H9 (cell line): ENCODE measurements at regions not wholly inside any gene's neighbourhood (a gene's known extent, or its start where the extent isn't known, plus 50 kb on each side); places are given as distances from the start of the nearest gene placed in this dataset.

Source experiments
- DNase-seq: peaks from one replicate; pipeline ENCODE4 v3.0.0-alpha.2; 2017
- H2AFZ ChIP-seq: one replicate; pipeline ENCODE4 v1.6.1; 2013; ENCODE audit warnings: mild to moderate bottlenecking, low read length, control low read depth, moderate library complexity
- H2AK5ac ChIP-seq: 2 replicates; pipeline ENCODE4 v1.6.1; 2013; ENCODE audit warnings: low read length, control low read depth, mixed read lengths; ENCODE audit not compliant: insufficient read length
- H2BK120ac ChIP-seq: one replicate; pipeline ENCODE4 v1.6.1; 2013; ENCODE audit warnings: low read depth, mild to moderate bottlenecking, low read length, control low read depth, inconsistent platforms; ENCODE audit not compliant: poor library complexity, severe bottlenecking
- H2BK12ac ChIP-seq: 2 replicates; pipeline ENCODE4 v1.6.1; 2013; ENCODE audit warnings: low read length, control low read depth, mixed read lengths, low read depth; ENCODE audit not compliant: insufficient read length
- H2BK15ac ChIP-seq: 2 replicates; pipeline ENCODE4 v1.6.1; 2013; ENCODE audit warnings: low read depth, low read length, control low read depth
- H2BK20ac ChIP-seq: one replicate; pipeline ENCODE4 v1.6.1; 2013; ENCODE audit warnings: low read depth, mild to moderate bottlenecking, low read length, control low read depth, inconsistent platforms; ENCODE audit not compliant: poor library complexity, severe bottlenecking
- H2BK5ac ChIP-seq: 2 replicates; pipeline ENCODE4 v1.6.1; 2013; ENCODE audit warnings: low read length, control low read depth, mixed read lengths; ENCODE audit not compliant: insufficient read length
- H3K14ac ChIP-seq: 2 replicates; pipeline ENCODE4 v1.6.1; 2013; ENCODE audit warnings: low read length, control low read depth; ENCODE audit not compliant: insufficient read depth
- H3K18ac ChIP-seq: 2 replicates; pipeline ENCODE4 v1.6.1; 2013; ENCODE audit warnings: low read depth, mild to moderate bottlenecking, mixed read lengths, low read length, control low read depth; ENCODE audit not compliant: insufficient read length
- H3K23ac ChIP-seq: 2 replicates; pipeline ENCODE4 v1.6.1; 2013; ENCODE audit warnings: low read length, control low read depth, mixed read lengths, low read depth; ENCODE audit not compliant: insufficient read length
- H3K23me2 ChIP-seq: 2 replicates; pipeline ENCODE4 v1.6.1; 2013; ENCODE audit warnings: low read depth, mild to moderate bottlenecking, mixed read lengths, low read length, control low read depth; ENCODE audit not compliant: insufficient read length, poor library complexity, severe bottlenecking
- H3K27ac ChIP-seq: 2 replicates; pipeline ENCODE4 v1.5.1; 2013; ENCODE audit warnings: low read length, control low read depth, mixed read lengths, low read depth; ENCODE audit not compliant: insufficient read length
- H3K27me3 ChIP-seq: 2 replicates; pipeline ENCODE4 v1.6.1; 2013; ENCODE audit warnings: low read length, control low read depth, inconsistent platforms; ENCODE audit not compliant: insufficient read depth
- H3K4ac ChIP-seq: 2 replicates; pipeline ENCODE4 v1.6.1; 2013; ENCODE audit warnings: low read depth, mild to moderate bottlenecking, control low read depth, inconsistent platforms, low read length, moderate library complexity
- H3K4me1 ChIP-seq: 2 replicates; pipeline ENCODE4 v1.6.1; 2013; ENCODE audit warnings: low read length, control low read depth, inconsistent platforms; ENCODE audit not compliant: insufficient read depth
- H3K4me2 ChIP-seq: 2 replicates; pipeline ENCODE4 v1.6.1; 2013; ENCODE audit warnings: low read length, control low read depth, mixed read lengths; ENCODE audit not compliant: insufficient read length, insufficient read depth
- H3K56ac ChIP-seq: 2 replicates; pipeline ENCODE4 v1.6.1; 2013; ENCODE audit warnings: low read depth, mild to moderate bottlenecking, mixed read lengths, low read length, control low read depth; ENCODE audit not compliant: insufficient read length
- H3K79me1 ChIP-seq: 2 replicates; pipeline ENCODE4 v1.6.1; 2013; ENCODE audit warnings: low read depth, mild to moderate bottlenecking, moderate library complexity, low read length, control low read depth, inconsistent platforms; ENCODE audit not compliant: insufficient read depth, poor library complexity, severe bottlenecking
- H3K79me2 ChIP-seq: 2 replicates; pipeline ENCODE4 v1.6.1; 2013; ENCODE audit warnings: low read length, control low read depth, inconsistent platforms; ENCODE audit not compliant: insufficient read depth
- H3K9ac ChIP-seq: 2 replicates; pipeline ENCODE4 v1.6.1; 2013; ENCODE audit warnings: low read length, control low read depth, mixed read lengths; ENCODE audit not compliant: insufficient read length; ENCODE audit errors: extremely low read depth
- H3K9me3 ChIP-seq: one replicate; pipeline ENCODE4 v1.6.1; 2013; ENCODE audit warnings: low read depth, low read length, inconsistent platforms; ENCODE audit not compliant: control insufficient read depth
- H3T11ph ChIP-seq: one replicate; pipeline ENCODE4 v1.6.1; 2013; ENCODE audit warnings: mild to moderate bottlenecking, low read length, control low read depth, inconsistent platforms
- H4K20me1 ChIP-seq: one replicate; pipeline ENCODE4 v1.6.1; 2013; ENCODE audit not compliant: control insufficient read depth, insufficient read length, insufficient read depth
- H4K5ac ChIP-seq: 2 replicates; pipeline ENCODE4 v1.6.1; 2013; ENCODE audit warnings: low read depth, mild to moderate bottlenecking, mixed read lengths, low read length, control low read depth; ENCODE audit not compliant: insufficient read length
- H4K8ac ChIP-seq: replicated peaks from 2 replicates; pipeline ENCODE4 v1.6.1; 2013; ENCODE audit warnings: low read length, control low read depth, mixed read lengths, low read depth; ENCODE audit not compliant: insufficient read length
- H4K91ac ChIP-seq: 2 replicates; pipeline ENCODE4 v1.6.1; 2013; ENCODE audit warnings: low read depth, mild to moderate bottlenecking, moderate library complexity, mixed read lengths, low read length, control low read depth; ENCODE audit not compliant: insufficient read length
- H3K27ac Mint-ChIP-seq, 3 experiments: 2 replicates in 2 of 3; 3 replicates in 1 of 3; pipeline ENCODE4 v1.8.0; 2020 to 2021; ENCODE audit warnings: mixed read lengths in 3 of 3, mild to moderate bottlenecking in 1 of 3, moderate library complexity in 1 of 3
- H3K27me3 Mint-ChIP-seq: 2 replicates; pipeline ENCODE4 v1.8.0; 2021; ENCODE audit warnings: low read depth, mild to moderate bottlenecking, moderate library complexity, mixed read lengths
- H3K36me3 Mint-ChIP-seq, 3 experiments: 2 replicates in 2 of 3; 3 replicates in 1 of 3; pipeline ENCODE4 v1.8.0; 2020 to 2021; ENCODE audit warnings: low read depth in 3 of 3, mixed read lengths in 3 of 3; ENCODE audit not compliant: insufficient read depth in 1 of 3
- H3K4me1 Mint-ChIP-seq, 2 experiments: 2 replicates each; pipeline ENCODE4 v1.8.0; 2020; ENCODE audit warnings: mixed read lengths in 2 of 2
- H3K4me3 Mint-ChIP-seq, 2 experiments: 2 replicates in 1 of 2; 3 replicates in 1 of 2; pipeline ENCODE4 v1.8.0; 2020 to 2021; ENCODE audit warnings: mild to moderate bottlenecking in 2 of 2, mixed read lengths in 2 of 2, moderate library complexity in 1 of 2
- H3K9me3 Mint-ChIP-seq, 2 experiments: 2 replicates in 1 of 2; 3 replicates in 1 of 2; pipeline ENCODE4 v1.8.0; 2020; ENCODE audit warnings: mild to moderate bottlenecking in 2 of 2, mixed read lengths in 2 of 2, moderate library complexity in 1 of 2
- CTCF ChIP-seq: fragments of 200-600 bp; sonication (generic); conservative IDR thresholded peaks from 3 replicates; pipeline ENCODE4 v1.8.0; 2021; ENCODE audit warnings: antibody characterized with exemption, mild to moderate bottlenecking
- WGBS: extraction: QIAGEN DNeasy Blood & Tissue Kit; methylation state at CpG from one replicate; pipeline ENCODE4 v1.1.7; 2013; ENCODE audit warnings: missing lambda C conversion rate, low lambda C conversion rate, mixed read lengths; ENCODE audit not compliant: insufficient read length; ENCODE audit errors: extremely low coverage; 5-methylcytosine and 5-hydroxymethylcytosine counted together

- H3K27me3 ChIP-seq = no peaks in the 10 kb centered on the region
Observed at GRCh38 chr2:175308005-175308404, 126.5 kb upstream of the ATP5MC3 start.

More at GRCh38 chr2:175308005-175308404, 126.5 kb upstream of the ATP5MC3 start:
- no peaks in the 10 kb centered on the region for H4K20me1 ChIP-seq
- no peaks in the 10 kb centered on the region for H3K4me1 ChIP-seq
- H3K27ac Mint-ChIP-seq = no peak overlapping the region
- H3K23ac ChIP-seq = no peak overlapping the region
- H3K4ac ChIP-seq = no peak overlapping the region
- H3K79me2 ChIP-seq = no peaks in the 10 kb centered on the region
- H4K91ac ChIP-seq = no peak overlapping the region
- no peak overlapping the region for H4K8ac ChIP-seq
- no peak overlapping the region for H3K27ac ChIP-seq
- H3K56ac ChIP-seq = no peak overlapping the region
- H3T11ph ChIP-seq = no peak overlapping the region
- WGBS = no CpG with 5 or more reads among the region's 4 CpGs
- H2BK12ac ChIP-seq = no peak overlapping the region
- no peaks in the 10 kb centered on the region for H3K36me3 Mint-ChIP-seq
- no peak for TF ChIP-seq CTCF
- no peak overlapping the region for H3K18ac ChIP-seq
- H2BK120ac ChIP-seq = no peak overlapping the region
- H3K4me3 Mint-ChIP-seq = no peak overlapping the region
- H2BK20ac ChIP-seq = no peak overlapping the region
- no peak overlapping the region for H2BK5ac ChIP-seq
- H3K4me2 ChIP-seq = no peak overlapping the region
- no peaks in the 10 kb centered on the region for H3K79me1 ChIP-seq
- H3K27me3 Mint-ChIP-seq = peaks cover 11% of the 10 kb centered on the region
- H2BK15ac ChIP-seq = no peak overlapping the region
- no peaks in the 10 kb centered on the region for H3K9me3 Mint-ChIP-seq
- no peak overlapping the region for H4K5ac ChIP-seq
- no peak overlapping the region for H3K14ac ChIP-seq
- no peaks in the 10 kb centered on the region for H3K9me3 ChIP-seq
- H3K4me1 Mint-ChIP-seq = peaks cover 14 to 15% of the 10 kb centered on the region in 2 experiments
- no peak overlapping the region for H3K9ac ChIP-seq
- no peak for DNase-seq
- H2AK5ac ChIP-seq = no peak overlapping the region
- H2AFZ ChIP-seq = no peak overlapping the region
- no peaks in the 10 kb centered on the region for H3K23me2 ChIP-seq
